Muscle layer of colon (tissue), 2 donors: ENCODE measurements at regions not wholly inside any gene's neighbourhood (a gene's known extent, or its start where the extent isn't known, plus 50 kb on each side); places are given as distances from the start of the nearest gene placed in this dataset.

Source experiments
- H3K27ac ChIP-seq: one replicate; pipeline ENCODE4 v1.7.0; 2013; ENCODE audit warnings: low read depth, mild to moderate bottlenecking, low read length, moderate library complexity
- H3K27me3 ChIP-seq, 2 donors: one replicate each; pipeline ENCODE4 v1.7.0; 2013; ENCODE audit warnings: low read length in 2 of 2, mild to moderate bottlenecking in 2 of 2; ENCODE audit not compliant: insufficient read depth in 2 of 2, control insufficient read depth in 1 of 2
- H3K36me3 ChIP-seq: one replicate; pipeline ENCODE4 v1.7.0; 2013; ENCODE audit warnings: mild to moderate bottlenecking, low read length; ENCODE audit not compliant: insufficient read depth
- H3K4me1 ChIP-seq: one replicate; pipeline ENCODE4 v1.7.0; 2013; ENCODE audit warnings: mild to moderate bottlenecking, low read length; ENCODE audit not compliant: insufficient read depth
- H3K4me3 ChIP-seq, 2 donors: one replicate each; pipeline ENCODE4 v1.7.0; 2013; ENCODE audit warnings: low read length in 2 of 2, low read depth in 1 of 2, mild to moderate bottlenecking in 1 of 2, moderate library complexity in 1 of 2
- H3K9ac ChIP-seq: one replicate; pipeline ENCODE4 v1.7.0; 2013; ENCODE audit warnings: low read length
- H3K9me3 ChIP-seq: one replicate; pipeline ENCODE4 v1.7.0; 2013; ENCODE audit warnings: mild to moderate bottlenecking, low read length
- donor health status: abdominal sarcoma.
- donor health status: Adenocarcinoma of cecum.

DNA sequence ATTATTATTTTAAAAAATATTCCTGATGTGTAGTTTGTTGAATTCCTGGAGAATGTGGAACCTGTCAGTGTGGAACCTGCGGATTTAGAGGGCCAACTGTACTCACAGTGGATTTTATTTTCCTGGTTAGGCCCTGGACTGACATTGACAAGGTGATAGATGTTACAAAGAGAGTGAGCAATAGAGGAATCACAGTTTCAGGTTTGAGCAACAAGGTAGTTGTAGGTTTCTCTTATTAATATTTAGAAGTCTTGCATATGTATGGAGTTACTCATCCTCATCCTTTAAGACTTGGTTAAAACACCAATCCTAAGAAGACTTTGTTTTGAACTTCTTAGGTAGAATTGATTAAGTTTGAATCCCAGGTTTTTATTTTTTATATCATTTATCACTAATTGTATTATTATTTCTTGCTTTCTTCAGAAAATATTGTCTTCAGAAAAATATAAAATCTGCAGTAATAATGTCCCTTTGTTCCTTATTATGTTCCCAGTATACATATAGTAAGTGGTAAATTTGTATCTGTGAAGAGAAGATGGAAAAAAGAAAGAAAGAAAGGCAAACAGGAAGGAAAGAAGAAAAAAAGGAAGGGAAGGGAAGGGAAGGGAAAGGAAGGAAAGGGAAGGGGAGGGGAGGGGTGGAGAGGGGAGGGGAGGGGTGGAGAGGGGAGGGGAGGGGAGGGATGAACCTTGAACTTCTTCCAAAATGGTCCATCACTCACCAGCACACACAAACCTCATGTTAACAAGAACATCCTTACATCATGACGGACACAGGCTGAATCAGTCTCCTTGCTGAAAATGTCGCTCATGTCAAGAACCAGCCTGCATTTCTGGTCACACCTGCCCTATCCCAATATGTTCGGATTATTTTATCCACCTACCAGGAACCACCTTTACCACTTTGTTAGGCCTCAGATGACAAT, 867.2 kb downstream of the CDH11 start:
- H3K9ac ChIP-seq = no peak overlapping the region
- no peaks in the 10 kb centered on the region for H3K36me3 ChIP-seq

DNA sequence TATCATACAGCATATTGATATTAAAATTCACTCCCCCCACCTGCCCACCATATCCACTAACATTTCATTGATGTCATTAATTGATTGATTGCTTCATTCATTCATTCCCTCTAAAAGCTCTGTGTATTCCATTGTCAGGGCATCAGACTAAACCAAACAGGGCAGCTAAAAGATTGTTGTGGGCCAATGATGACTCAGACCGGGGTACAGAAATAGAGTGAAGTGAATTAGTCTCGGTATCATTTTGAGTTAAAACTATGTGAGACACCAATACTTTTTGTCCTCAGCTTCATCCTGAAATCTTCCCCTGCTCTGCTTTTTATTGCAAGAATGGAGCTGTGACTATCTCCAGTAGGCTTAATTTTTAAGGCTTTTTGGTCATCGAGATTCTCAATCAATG, 868.3 kb downstream of the CDH11 start:
- H3K27ac ChIP-seq = no peak overlapping the region
- H3K36me3 ChIP-seq = no peaks in the 10 kb centered on the region
- no peak overlapping the region for H3K9ac ChIP-seq
- H3K4me3 ChIP-seq = no peak overlapping the region
- H3K27me3 ChIP-seq = no peaks in the 10 kb centered on the region
- no peaks in the 10 kb centered on the region for H3K9me3 ChIP-seq
- peaks cover 3% of the 10 kb centered on the region for H3K4me1 ChIP-seq

More for the DNA sequence above, 867.2 kb downstream of the CDH11 start:
- Histone ChIP-seq H3K4me3 (no peak overlapping the region), H3K27ac (no peak overlapping the region), H3K9me3 (no peaks in the 10 kb centered on the region), H3K27me3 (no peaks in the 10 kb centered on the region), H3K4me1 (peaks cover 3% of the 10 kb centered on the region)

- Histone ChIP-seq H3K27me3 (no peaks in the 10 kb centered on the region), H3K36me3 (no peaks in the 10 kb centered on the region), H3K4me3 (no peak overlapping the region), H3K9ac (no peak overlapping the region), H3K9me3 (no peaks in the 10 kb centered on the region), H3K27ac (no peak overlapping the region), H3K4me1 (peaks cover 3% of the 10 kb centered on the region)
These were observed 868.8 kb downstream of the CDH11 start for GRCh38 chr16:64253096-64253495.

DNA sequence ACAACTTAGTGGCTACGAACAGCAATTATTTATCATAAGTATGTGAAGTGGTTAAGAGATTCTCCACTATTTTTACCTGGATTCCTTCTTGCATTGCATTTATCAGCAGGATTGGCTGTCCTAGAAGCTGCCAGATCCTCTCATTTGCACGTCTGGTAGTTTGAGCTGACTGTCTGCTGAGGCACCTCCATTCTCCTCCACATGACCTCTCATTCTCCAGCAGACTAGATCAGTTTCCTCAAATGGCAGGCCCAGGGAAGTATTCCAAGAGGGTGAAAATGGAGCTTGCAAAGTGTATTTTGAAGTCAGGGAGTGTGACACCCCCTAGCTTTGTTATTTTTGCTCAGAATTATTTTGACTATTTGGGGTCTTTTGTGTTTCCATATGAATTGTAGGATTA, 870.1 kb downstream of the CDH11 start:
- H3K4me3 ChIP-seq = no peak overlapping the region
- peaks cover 3% of the 10 kb centered on the region for H3K4me1 ChIP-seq
- H3K27ac ChIP-seq = no peak overlapping the region
- H3K9ac ChIP-seq = no peak overlapping the region
- H3K9me3 ChIP-seq = no peaks in the 10 kb centered on the region
- no peaks in the 10 kb centered on the region for H3K36me3 ChIP-seq
- H3K27me3 ChIP-seq = no peaks in the 10 kb centered on the region

GRCh38 chr16:64250866-64251265, 871.0 kb downstream of the CDH11 start:
- Histone ChIP-seq H3K4me3 (no peak overlapping the region), H3K4me1 (peaks cover 3% of the 10 kb centered on the region), H3K36me3 (no peaks in the 10 kb centered on the region), H3K9me3 (no peaks in the 10 kb centered on the region), H3K9ac (no peak overlapping the region), H3K27ac (no peak overlapping the region), H3K27me3 (no peaks in the 10 kb centered on the region)

- Histone ChIP-seq H3K9me3 (peaks cover 4% of the 10 kb centered on the region), H3K27me3 (no peaks in the 10 kb centered on the region), H3K4me3 (no peak overlapping the region), H3K4me1 (no peaks in the 10 kb centered on the region), H3K36me3 (no peaks in the 10 kb centered on the region), H3K27ac (no peak overlapping the region), H3K9ac (no peak overlapping the region)
These were observed 879.4 kb downstream of the CDH11 start for GRCh38 chr16:64242492-64242891.

DNA sequence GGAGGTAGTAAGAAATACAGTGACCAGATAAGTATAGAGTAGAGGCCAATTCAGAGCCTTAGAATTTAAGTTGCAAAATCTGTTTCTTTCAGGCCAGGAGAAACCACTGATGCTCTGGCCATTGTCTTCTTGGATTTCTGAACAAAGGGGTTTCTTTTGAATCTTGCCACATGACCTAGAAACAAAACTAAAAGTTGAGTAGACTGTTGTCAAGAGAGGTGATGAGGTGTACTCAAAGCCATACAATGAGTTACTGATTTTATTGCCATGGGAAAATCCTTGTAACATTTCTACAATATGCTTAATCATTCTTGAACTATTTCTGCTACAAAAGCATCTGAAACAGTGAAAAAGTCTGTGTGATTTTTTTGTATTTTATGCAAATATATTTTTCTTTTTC, 881.3 kb downstream of the CDH11 start:
- Histone ChIP-seq H3K27me3 (no peaks in the 10 kb centered on the region), H3K4me3 (no peak overlapping the region), H3K9ac (no peak overlapping the region), H3K4me1 (no peaks in the 10 kb centered on the region), H3K27ac (no peak overlapping the region), H3K9me3 (peaks cover 4% of the 10 kb centered on the region), H3K36me3 (no peaks in the 10 kb centered on the region)

DNA sequence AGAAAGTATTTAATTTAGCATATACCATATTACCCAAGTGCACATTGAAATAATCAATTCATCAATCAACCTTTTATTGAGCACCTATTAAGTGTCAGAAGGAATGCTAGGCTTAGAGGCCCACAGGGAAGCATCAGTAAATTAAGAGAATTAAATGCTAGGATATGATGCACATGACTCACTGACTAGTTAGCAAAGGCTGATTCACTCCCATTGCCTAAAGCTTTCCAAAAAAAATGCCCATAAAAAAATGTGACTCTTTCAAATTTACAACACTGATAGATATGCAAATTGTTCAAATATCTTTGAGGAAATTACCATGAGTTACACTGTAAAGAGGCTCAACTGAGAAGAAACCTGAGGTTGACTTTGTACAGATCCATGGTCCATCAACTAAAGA, 883.3 kb downstream of the CDH11 start:
- Histone ChIP-seq H3K4me3 (no peak overlapping the region), H3K36me3 (no peaks in the 10 kb centered on the region), H3K4me1 (no peaks in the 10 kb centered on the region), H3K27me3 (no peaks in the 10 kb centered on the region), H3K9me3 (no peaks in the 10 kb centered on the region), H3K27ac (no peak overlapping the region), H3K9ac (no peak overlapping the region)

DNA sequence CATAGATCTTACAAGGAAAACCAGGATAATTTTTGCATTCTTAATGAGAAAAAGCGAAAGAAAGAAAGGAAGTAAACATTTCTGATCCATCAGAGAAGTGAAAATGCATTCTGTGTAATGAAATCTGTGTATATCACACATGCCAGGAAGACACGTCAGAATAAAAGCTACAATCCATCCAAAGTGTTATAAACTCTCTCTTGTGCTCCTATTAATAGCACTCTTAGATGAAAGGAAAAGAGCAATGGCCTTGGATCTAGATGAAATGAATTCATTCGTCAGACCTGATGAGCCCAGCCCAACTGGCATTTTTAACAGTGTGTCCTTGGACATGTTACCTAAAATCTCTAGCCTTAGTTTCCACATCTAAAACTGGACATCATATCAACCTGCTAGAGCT, 885.5 kb downstream of the CDH11 start:
- Histone ChIP-seq H3K9me3 (no peaks in the 10 kb centered on the region), H3K9ac (no peak overlapping the region), H3K4me1 (no peaks in the 10 kb centered on the region), H3K27me3 (no peaks in the 10 kb centered on the region), H3K36me3 (no peaks in the 10 kb centered on the region), H3K27ac (no peak overlapping the region), H3K4me3 (no peak overlapping the region)

- Histone ChIP-seq H3K4me1 (no peaks in the 10 kb centered on the region), H3K9ac (no peak overlapping the region), H3K9me3 (no peaks in the 10 kb centered on the region), H3K27ac (no peak overlapping the region), H3K4me3 (no peak overlapping the region), H3K36me3 (no peaks in the 10 kb centered on the region), H3K27me3 (no peaks in the 10 kb centered on the region)
These were observed 887.7 kb downstream of the CDH11 start for GRCh38 chr16:64234200-64234599.

- Histone ChIP-seq H3K4me3 (no peak overlapping the region), H3K4me1 (no peaks in the 10 kb centered on the region)
These were observed 896.2 kb downstream of the CDH11 start for GRCh38 chr16:64225696-64226095.

GRCh38 chr16:64225036-64225435, 896.8 kb downstream of the CDH11 start:
- Histone ChIP-seq H3K4me1 (no peaks in the 10 kb centered on the region), H3K4me3 (no peak overlapping the region), H3K9ac (no peak overlapping the region), H3K27ac (no peak overlapping the region), H3K9me3 (no peaks in the 10 kb centered on the region), H3K36me3 (no peaks in the 10 kb centered on the region), H3K27me3 (no peaks in the 10 kb centered on the region)

More at GRCh38 chr16:64225696-64226095, 896.2 kb downstream of the CDH11 start:
- no peak overlapping the region for H3K9ac ChIP-seq
- no peaks in the 10 kb centered on the region for H3K27me3 ChIP-seq
- H3K36me3 ChIP-seq = no peaks in the 10 kb centered on the region
- no peak overlapping the region for H3K27ac ChIP-seq
- H3K9me3 ChIP-seq = no peaks in the 10 kb centered on the region
